HG03469 (cell line): ENCODE measurements at regions not wholly inside any gene's neighbourhood (a gene's known extent, or its start where the extent isn't known, plus 50 kb on each side); places are given as distances from the start of the nearest gene placed in this dataset.
A peak's percentile ranks its signal among the peaks of the same experiment; 100 is the strongest.
"Not testable (repeated sequence)": the region's sequence is repeated elsewhere in the genome, so short reads cannot be mapped to it uniquely, and the experiment has no call there.

Source experiments
- ATAC-seq: cut with Tn5 transposase; IDR thresholded peaks from one replicate; pipeline ENCODE4 v1.9.1; 2021; ENCODE audit warnings: mild to moderate bottlenecking, moderate library complexity, moderate number of reproducible peaks; ENCODE audit not compliant: unreplicated experiment

DNA sequence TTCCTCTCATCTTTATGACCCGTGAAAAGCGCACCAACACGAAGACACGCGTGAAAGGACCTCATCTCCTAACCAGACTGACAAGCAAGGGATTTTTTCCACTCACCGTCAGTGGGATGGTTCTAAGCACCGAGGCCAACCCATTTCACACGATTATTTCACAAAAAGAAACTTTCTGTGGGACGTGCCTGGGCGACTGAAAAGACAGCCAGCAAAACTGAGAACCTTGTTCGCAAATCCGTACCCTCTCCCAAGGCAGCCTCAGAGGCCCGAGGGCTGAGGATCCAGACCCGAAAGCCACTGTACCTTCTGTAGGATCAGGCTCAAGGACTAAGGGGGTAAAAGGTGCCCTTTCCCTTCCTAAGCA lies 84.9 kb upstream of the METTL9 start:
- ATAC-seq, result not testable (repeated sequence)

GRCh38 chr16:21516705-21517040 lies 82.7 kb upstream of the METTL9 start:
- not testable (repeated sequence) for ATAC-seq

GRCh38 chr16:21517263-21517662 lies 82.1 kb upstream of the METTL9 start:
- ATAC-seq, result not testable (repeated sequence)

DNA sequence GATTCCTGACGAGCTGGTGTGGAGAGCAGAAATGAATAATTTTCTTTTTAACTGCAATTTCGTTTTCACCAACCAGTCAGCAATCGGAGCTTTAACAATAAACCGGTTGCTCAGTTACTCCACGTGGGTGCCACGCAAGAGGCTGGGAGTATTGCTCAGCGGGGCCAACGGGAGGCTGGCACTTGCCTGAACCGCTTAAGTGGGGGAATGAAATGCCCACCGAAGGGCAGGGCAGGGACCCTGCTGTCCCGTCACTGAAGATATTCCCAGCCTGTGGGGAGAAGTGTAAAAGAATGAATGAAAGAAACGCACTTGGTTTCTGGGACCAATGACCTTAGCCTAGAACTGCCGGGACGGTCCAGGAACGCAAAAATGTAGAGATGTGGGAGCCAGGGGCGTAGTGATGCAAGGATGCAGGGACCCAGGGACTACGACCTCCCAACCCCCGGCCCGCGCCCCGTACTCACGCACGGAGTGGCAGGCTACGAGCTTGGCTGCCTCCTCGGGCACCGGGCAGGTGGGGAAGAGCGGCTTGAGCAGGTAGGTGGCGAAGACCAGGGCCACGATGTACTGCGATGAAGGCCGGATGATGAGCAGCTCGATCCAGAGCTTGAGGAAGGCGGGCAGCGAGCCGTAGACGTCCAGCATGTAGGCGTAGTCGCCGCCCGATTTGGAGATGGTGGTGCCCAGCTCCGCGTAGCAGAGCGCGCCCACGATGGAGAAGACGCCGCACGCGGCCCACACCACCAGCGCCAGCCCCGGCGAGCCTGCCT lies 79.8 kb upstream of the METTL9 start:
- ATAC-seq, result not testable (repeated sequence)

DNA sequence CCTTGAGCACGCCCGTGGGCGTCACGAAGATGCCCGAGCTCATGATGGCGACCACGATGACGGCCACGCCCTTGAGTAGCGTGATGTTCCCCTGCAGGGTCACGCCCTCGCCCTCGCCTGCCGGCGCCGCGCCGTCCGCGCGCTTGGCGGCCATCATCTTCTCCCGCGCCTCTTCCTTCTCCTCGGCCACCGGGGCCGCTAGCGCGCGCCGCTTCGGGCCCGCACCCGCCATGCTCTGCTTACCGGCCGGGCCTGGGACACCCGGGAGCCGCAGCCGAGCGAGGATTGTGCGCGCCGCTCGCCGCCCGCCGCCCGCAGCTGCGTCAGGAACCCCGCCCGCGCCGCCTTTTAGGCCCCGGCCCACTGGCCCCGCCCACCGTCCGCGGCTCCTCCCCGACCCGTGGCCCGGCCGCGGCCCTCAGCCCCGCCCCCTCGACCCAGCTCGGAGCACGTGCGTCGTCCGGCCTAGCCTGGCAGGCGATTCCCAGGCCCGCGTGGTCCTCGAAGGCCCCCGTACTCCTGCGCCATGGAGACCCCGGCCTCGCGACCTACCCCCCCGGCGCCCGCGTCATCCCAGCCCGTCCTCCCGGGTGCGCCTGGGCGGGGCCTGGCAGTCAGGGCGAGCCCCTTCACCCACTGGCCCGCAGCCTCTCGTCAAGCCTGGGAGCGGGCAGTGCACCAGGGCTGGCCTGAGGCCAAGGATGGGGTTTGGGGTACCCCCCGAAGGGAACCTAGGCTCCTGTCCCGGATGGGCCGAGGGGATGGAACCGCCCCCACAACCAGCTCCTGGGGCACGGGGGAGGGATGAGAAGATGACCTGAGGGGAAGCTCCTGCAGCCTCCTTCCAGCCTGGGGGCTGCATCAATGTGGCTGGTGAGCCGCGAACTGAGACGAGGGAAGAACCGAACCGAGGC lies 79.0 kb upstream of the METTL9 start:
- peak; percentile 44 for ATAC-seq

DNA sequence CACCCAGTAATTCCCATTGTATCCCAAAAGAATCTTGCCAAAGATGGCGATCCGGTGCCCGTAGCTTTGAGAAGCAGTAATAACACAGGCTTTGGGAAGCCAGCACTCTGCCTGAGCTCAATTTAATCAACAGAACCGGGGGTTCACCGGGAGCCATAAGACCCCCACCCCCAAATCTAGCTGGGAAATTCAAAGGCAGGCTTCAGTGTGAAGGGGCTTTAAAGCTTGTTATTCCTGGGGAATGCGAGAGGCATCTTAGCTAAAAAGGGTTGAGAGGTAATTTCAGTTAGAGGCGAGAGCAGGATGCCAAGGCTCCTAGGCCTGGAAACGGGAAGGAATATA lies 78.4 kb upstream of the METTL9 start:
- ATAC-seq, result not testable (repeated sequence)

DNA sequence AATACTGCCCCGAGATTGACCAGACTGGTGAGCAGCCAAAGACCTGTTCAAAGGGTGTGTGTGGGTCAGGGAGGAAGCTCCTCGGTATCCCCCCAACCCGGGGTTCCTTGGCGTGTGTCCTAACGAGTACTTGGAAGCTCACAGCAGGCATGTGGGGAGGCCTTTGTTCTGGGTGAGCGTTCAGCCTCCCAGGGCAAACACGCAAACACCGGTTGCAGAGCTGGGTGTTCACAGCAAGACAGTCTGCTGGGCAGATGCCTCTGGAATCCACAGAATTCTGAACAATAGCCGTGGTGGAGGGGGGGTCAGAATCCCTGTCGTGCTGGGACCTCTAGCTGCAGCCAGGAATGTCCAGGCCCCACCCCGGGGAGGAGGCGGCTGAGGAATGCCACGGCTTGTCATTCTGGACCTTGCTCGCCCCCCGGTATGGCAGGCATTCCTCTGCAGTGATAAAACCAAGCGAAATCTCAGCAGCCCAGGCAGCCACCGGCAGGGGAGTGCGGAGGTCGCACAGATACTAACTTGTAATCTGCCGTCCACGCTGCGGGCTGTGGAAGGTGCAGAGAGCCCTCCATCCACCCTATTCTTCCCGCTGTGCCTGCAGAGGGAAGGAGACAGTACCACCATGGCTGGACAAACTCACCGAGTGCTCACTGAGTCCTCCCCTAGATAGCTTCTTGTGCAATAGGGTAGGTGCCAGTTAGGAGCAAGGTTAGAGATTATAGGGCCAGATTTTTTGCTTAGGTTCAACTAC lies 77.8 kb upstream of the METTL9 start:
- not testable (repeated sequence) for ATAC-seq

DNA sequence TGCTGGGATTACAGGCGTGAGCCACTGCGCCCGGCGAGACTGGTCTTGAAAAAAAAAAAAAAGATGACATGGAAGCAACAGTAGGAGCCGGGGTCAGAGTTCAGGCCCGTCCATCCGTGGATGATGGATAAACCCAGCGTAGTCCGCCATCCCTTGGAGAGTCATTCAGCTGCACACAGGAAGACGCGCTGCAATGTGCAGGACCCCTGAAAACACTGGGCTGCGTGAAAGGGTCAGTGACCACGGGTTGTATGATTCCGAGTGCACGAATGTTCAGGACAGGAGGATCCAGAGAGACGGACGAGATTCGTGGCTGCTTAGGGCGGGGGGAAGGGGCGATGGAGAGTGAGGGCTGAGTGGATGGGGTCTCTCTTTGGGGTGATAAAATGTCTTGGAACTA lies 76.5 kb upstream of the METTL9 start:
- not testable (repeated sequence) for ATAC-seq

DNA sequence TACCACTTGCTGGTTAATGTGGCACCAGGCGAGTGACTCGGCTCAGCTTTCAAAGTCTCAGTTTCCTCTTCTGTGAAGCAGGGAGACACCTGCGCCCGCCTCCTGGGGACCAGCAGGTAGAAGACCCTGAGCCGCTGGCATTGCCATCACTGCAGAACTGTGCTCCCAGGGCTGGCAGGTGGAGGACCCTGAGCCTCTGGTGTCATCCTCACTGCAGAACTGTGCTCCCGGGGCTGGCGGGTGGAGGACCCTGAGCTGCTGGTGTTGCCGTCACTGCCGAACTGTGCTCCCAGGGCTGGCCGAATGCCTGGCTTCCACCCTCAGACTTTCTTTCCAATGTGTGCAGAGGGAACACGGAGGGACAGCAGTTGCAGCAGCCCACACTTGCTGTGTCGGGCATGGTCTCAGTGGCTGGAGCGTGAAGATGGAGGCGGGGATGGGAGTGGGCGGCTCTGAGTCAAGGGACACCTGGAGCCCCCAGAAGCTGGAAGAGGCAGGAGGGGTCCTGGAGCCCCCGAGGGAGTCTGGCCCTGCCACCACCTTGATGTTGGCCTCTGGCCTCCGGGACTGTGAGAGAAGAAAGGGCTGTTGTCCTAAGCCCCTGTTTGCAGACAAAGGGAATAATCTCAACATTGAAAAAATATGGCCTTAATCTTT lies 75.8 kb upstream of the METTL9 start:
- ATAC-seq, result no peak

DNA sequence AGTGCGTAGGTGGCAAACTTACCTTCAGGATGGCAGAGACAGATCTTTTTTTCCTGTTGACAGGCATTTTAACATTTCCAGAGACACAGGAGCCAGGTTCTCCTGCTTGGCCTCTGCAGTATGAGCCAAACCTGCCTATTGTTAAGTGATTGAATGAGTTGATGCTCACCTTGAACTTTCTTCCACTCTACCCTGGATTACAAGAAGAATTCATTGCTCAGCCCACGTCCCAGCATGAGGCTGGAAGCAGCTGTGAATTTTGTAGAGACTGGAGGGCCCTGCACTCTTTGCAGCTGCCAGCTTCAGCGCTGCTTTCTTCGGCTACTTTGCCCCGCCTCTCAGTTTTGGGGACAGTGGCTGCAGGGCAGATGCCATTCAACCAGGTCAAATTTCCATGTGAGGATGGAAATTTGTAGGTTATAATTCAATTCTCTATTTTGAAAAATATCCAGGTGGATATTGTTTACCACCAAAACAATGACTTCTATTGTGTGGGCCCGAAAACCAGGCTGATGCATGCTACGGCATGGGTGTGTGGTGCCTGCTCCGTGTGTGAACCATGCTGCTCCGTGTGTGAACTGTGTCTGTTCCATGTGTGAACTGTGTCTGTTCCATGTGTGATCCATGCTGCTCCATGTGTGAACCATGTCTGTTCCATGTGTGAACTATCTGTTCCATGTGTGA lies 75.2 kb upstream of the METTL9 start:
- no peak for ATAC-seq

DNA sequence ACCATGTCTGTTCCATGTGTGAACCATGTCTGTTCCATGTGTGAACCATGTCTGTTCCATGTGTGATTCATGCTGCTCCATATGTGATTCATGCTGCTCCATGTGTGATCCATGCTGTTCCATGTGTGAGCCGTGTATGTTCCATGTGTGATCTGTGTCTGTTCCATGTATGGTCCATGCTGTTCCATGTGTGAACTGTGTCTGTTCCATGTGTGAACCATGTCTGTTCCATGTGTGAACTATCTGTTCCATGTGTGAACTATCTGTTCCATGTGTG lies 74.7 kb upstream of the METTL9 start:
- not testable (repeated sequence) for ATAC-seq

DNA sequence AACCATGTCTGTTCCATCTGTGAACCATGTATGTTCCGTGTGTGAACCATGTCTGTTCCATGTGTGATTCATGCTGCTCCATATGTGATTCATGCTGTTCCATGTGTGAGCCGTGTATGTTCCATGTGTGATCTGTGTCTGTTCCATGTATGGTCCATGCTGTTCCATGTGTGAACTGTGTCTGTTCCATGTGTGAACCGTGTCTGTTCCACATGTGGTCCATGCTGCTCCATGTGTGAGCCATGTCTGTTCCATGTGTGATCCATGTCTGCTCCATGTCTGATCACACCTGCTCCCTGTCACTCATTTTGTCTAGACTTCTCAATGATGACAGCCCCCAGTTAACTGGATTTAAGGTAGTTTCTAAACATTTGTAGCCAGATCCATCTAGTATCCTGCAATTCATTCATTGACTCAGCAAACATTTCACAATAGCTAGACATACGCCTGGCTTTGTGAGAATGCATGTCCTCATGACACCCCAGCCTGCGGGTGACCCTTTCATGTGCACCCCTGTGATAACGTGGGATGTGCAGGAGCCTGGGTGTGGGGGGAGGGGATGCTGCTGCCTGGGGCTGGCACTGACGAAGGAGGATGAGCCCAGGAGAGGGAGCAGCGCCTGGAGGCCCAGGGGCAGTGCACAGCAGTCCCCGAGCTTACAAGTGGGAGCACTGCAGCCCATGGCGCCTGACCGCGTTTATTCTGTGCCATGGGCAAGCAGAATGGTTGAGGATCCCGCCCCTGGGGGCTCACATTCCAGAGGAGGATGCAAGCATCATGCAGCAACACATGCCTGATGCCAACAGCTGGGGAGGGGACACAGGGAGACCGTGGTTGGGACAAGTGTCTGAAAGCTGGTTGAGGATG lies 74.1 kb upstream of the METTL9 start:
- ATAC-seq, result not testable (repeated sequence)

- ATAC-seq, result not testable (repeated sequence)
These were observed 73.1 kb upstream of the METTL9 start for GRCh38 chr16:21525956-21526922.

DNA sequence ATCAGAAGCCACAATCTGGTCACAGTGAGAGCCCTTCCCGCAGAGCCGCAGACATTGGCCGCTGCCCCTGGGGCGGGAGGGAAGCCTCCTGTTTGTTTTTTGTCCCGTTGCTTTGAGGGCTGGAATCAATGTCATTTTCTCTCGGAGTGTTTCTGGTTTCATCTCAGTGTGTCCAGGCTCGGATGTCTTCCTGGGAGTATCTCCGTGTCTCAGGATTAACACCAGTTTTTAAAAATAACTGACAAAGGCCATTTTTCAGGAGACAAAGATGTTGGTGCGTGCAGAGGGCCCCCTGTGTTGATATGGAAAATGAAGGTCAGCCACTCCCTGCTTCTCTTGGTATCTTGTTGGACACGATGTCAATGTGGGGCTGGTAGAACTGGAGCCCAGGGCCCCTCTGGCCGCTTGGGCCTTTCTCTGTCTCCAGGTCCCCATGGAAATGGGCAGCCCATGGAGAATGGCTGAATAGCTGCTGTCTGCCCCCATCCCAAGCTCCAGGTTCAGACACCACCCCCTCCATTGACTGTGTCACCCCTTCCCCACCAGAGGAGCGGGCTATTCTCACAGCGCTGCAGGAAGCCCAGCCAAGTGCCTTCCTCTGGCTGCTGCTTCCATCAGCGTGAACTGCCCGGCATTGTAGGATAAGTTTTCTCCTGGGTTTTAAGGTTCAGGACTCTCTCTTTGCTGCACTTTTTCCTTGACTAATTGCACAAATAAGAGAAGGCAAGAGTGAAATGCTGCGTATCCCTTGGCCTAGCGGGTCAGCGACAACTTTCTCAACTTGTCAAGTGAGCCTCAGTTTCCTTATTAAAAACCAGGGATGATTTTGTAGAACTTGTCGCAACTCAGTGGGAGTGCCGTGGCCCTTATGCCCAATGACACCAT lies 72.2 kb upstream of the METTL9 start:
- ATAC-seq, result no peak

GRCh38 chr16:21529060-21529658 lies 70.2 kb upstream of the METTL9 start:
- ATAC-seq, result not testable (repeated sequence)

DNA sequence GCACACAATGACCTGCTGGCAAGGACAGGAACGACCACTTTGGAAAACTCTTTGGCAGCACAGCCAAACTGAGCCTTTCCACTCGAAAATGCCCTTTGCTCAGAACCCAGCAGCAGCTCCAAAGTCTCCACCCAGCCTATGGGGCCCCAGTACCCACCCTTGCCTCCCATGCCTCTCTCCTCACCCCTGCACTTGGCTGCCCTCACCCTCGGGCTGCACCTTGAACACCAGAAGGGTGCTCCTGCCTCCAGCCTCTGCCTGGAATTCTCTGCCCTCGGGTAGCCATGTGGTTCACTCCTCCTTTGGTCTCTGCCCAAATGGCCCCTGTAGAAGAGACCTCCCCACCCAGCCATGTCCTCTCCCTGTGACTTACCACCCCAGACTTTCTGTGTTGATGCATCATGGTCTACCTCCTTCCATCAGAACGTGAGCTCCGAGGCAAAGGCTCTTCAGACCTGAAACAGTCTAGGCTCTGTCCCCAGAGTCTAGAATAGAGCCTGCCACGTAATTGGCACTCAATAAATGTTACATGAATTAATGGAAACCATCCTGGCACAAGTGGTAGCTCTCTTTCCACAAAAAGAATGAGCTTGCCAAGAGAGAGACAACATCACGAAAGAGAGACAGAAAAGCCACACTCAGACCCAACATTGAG lies 68.5 kb upstream of the METTL9 start:
- not testable (repeated sequence) for ATAC-seq

DNA sequence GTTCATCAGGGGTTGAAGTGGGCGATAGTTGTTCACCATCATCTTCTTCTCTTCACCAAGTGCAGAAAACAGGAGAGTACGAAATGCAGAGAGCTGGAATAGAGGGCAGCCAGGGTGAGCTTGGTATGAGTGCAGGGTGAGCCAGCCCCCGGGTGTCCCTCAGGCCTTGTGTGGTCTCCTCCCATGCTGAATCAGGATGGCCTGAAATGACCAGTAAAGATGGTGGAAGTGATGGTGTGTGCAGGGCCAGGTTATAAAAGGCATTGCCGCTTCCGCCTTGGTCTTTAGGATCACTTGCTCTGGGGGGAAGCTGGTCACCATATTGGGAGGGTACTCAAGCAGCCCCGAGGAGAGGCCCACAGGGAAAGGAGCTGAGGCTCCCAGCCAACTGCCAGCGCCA lies 66.4 kb upstream of the METTL9 start:
- not testable (repeated sequence) for ATAC-seq
